ENCODE measurements at regions not wholly inside any gene's neighbourhood (a gene's known extent, or its start where the extent isn't known, plus 50 kb on each side); places are given as distances from the start of the nearest gene placed in this dataset.

DNA sequence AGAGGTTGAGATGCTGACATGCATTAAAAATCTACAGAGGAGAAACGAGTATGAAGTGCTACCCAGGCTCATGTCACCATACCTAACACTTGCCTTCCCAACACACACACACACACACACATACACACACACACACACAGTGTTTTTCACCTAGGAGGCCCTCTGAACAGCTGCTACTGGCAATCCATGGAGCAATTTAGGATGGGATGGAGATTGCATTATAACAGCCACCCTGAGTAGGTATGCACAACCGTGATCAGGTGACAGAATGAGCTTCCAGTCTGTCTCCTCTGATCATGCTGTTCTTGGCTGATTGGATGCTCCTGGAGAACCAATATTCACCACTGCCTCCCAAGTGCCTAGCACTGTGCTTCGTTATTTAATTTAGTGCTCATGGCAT lies 528.5 kb upstream of the CDH5 start:
- no peak overlapping the region for H4K5ac ChIP-seq (ENCODE audit: insufficient read length, low read depth, low read length)
- peaks cover 2% of the 10 kb centered on the region; the same call in 1 of the 2 replicates for H3K23me2 ChIP-seq (ENCODE audit: low read depth, low read length)
- no peak overlapping the region for H2AK5ac ChIP-seq (ENCODE audit: low read depth, low read length)
- no peaks in the 10 kb centered on the region for H3K79me1 ChIP-seq (ENCODE audit: low read depth, low read length)
- H3K14ac ChIP-seq (ENCODE audit: insufficient read length): no peak overlapping the region
- no peak for FAIRE-seq
- no peak overlapping the region for H3K18ac ChIP-seq (ENCODE audit: extremely low read depth, low read length)
- WGBS, 2 experiments (ENCODE audit: extremely low coverage in 1 of 2, insufficient coverage in 1 of 2, insufficient read length in 1 of 2, insufficient replicate concordance in 2 of 2, low coverage in 1 of 2, low lambda C conversion rate in 2 of 2, missing lambda C conversion rate in 1 of 2): 92% methylated on average over 3 of the region's 3 CpGs; no CpG with 5 or more reads in 1 of the 2 experiments
- H3K4me1 ChIP-seq (replicated peaks in 1 of 4; ENCODE audit: control insufficient read depth in 3 of 4, insufficient read depth in 4 of 4, low read length in 3 of 4): no peaks in the 10 kb centered on the region
- H3K4ac ChIP-seq (replicated peaks; ENCODE audit: insufficient read length, low read depth, low read length): no peak overlapping the region
- H2BK20ac ChIP-seq (ENCODE audit: low read length): no peak overlapping the region
- no peak overlapping the region for H2BK12ac ChIP-seq (ENCODE audit: low read depth, low read length)
- H3K9ac ChIP-seq (replicated peaks in 1 of 4; ENCODE audit: extremely low read depth in 1 of 4, low read depth in 3 of 4, low read length in 3 of 4): no peak overlapping the region
- no peak overlapping the region for H3K4me2 ChIP-seq (ENCODE audit: insufficient read depth in 1 of 2, low read depth in 2 of 2, low read length in 2 of 2)
- no peaks in the 10 kb centered on the region for H3K79me2 ChIP-seq (ENCODE audit: control insufficient read depth in 1 of 2, insufficient read depth in 2 of 2, low read length in 2 of 2)
- DNase-seq (ENCODE audit: low read depth in 1 of 2, low spot score in 2 of 2): no peak
- no peak overlapping the region for H3K27ac ChIP-seq (ENCODE audit: low read depth, low read length)
- no peak overlapping the region for H2BK15ac ChIP-seq (ENCODE audit: low read length)
- H4K20me1 ChIP-seq (replicated peaks in 1 of 2; ENCODE audit: control insufficient read depth in 1 of 2, insufficient read depth in 2 of 2, low read length in 2 of 2): no peaks in the 10 kb centered on the region
- no peak for TF ChIP-seq POU5F1 (IDR thresholded peaks at IDR 0.05; ENCODE audit: low read depth, low read length)
- no peak for TF ChIP-seq EGR1 (IDR thresholded peaks at IDR 0.05; ENCODE audit: borderline replicate concordance, low read depth, low read length)
- TF ChIP-seq, protein P1, sequence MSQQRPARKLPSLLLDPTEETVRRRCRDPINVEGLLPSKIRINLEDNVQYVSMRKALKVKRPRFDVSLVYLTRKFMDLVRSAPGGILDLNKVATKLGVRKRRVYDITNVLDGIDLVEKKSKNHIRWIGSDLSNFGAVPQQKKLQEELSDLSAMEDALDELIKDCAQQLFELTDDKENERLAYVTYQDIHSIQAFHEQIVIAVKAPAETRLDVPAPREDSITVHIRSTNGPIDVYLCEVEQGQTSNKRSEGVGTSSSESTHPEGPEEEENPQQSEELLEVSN (IDR thresholded peaks at IDR 0.05): no peak
- no peak for TF ChIP-seq BCL11A (IDR thresholded peaks at IDR 0.05; ENCODE audit: low read depth in 2 of 2, low read length in 2 of 2)
- TF ChIP-seq EZH2 (IDR thresholded peaks at IDR 0.05; ENCODE audit: low read depth, low read length, severe bottlenecking): no peak
- no peak for TF ChIP-seq RFX5 (IDR thresholded peaks at IDR 0.05; ENCODE audit: borderline replicate concordance, low read depth, low read length)
- POLR2A ChIA-PET (ENCODE audit: partially characterized antibody): no interaction called here
- no peak overlapping the region for H3K4me3 ChIP-seq (ENCODE audit: extremely low read depth in 1 of 4, insufficient read depth in 2 of 4, low read depth in 3 of 4, low read length in 4 of 4)
- CTCF ChIA-PET (ENCODE audit: partially characterized antibody): interaction anchor here (0.7 kb wide), 1 partner anchor 261 kb away, joined by 3 read pairs; no protein-coding TSS in a partner anchor
- no peak overlapping the region for H2AFZ ChIP-seq (ENCODE audit: low read length)
- no peak overlapping the region for H4K8ac ChIP-seq (ENCODE audit: extremely low read depth, insufficient read depth, low read length)
- no peak overlapping the region for H3K23ac ChIP-seq (ENCODE audit: insufficient read length)
- no peaks in the 10 kb centered on the region for H3K9me3 ChIP-seq (ENCODE audit: insufficient read depth in 2 of 2, low read depth in 1 of 2, low read length in 1 of 2)
- H2BK120ac ChIP-seq (replicated peaks; ENCODE audit: low read depth, low read length): no peak overlapping the region
- H4K91ac ChIP-seq (replicated peaks; ENCODE audit: insufficient read length, low read length): no peak overlapping the region
- no peak overlapping the region for H3K56ac ChIP-seq (replicated peaks; ENCODE audit: insufficient read length, low read depth, low read length)
- H3K27me3 ChIP-seq (replicated peaks in 1 of 4; ENCODE audit: control insufficient read depth in 3 of 4, extremely low read depth in 1 of 4, insufficient read depth in 3 of 4, low read length in 3 of 4): no peaks in the 10 kb centered on the region
- no peaks in the 10 kb centered on the region for H3K36me3 ChIP-seq (ENCODE audit: control insufficient read depth in 2 of 4, insufficient read depth in 4 of 4, low read length in 3 of 4)
- H2BK5ac ChIP-seq (ENCODE audit: low read depth, low read length): no peak overlapping the region

Data from H1 (cell line).